ENCODE measurements at regions not wholly inside any gene's neighbourhood (a gene's known extent, or its start where the extent isn't known, plus 50 kb on each side); places are given as distances from the start of the nearest gene placed in this dataset.

DNA sequence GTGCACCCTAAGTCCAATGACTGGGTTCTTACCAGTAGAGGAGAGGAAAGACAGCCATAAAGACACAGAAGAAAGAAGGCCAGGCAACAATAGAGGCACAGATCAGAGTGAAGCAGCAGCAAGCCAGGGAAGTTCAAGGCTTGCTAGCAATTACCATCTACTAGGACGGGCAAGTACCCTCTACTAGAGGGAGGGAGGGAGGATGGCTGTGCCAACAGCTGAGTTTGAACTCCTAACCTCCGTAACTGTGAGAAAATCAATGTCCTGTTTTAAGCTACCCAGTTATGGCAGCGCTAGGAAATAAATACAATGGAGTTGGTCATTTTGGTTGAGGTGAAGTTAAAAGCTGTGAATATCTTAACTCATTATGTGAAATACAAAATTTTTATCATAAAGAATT lies 991.8 kb upstream of the CTNND2 start:
- H3K4me3 ChIP-seq (ENCODE audit: low read depth, low read length): no peak overlapping the region
- TF ChIP-seq, protein P1, sequence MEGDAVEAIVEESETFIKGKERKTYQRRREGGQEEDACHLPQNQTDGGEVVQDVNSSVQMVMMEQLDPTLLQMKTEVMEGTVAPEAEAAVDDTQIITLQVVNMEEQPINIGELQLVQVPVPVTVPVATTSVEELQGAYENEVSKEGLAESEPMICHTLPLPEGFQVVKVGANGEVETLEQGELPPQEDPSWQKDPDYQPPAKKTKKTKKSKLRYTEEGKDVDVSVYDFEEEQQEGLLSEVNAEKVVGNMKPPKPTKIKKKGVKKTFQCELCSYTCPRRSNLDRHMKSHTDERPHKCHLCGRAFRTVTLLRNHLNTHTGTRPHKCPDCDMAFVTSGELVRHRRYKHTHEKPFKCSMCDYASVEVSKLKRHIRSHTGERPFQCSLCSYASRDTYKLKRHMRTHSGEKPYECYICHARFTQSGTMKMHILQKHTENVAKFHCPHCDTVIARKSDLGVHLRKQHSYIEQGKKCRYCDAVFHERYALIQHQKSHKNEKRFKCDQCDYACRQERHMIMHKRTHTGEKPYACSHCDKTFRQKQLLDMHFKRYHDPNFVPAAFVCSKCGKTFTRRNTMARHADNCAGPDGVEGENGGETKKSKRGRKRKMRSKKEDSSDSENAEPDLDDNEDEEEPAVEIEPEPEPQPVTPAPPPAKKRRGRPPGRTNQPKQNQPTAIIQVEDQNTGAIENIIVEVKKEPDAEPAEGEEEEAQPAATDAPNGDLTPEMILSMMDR (IDR thresholded peaks at IDR 0.05; ENCODE audit: low read depth, low read length): no peak

DNA sequence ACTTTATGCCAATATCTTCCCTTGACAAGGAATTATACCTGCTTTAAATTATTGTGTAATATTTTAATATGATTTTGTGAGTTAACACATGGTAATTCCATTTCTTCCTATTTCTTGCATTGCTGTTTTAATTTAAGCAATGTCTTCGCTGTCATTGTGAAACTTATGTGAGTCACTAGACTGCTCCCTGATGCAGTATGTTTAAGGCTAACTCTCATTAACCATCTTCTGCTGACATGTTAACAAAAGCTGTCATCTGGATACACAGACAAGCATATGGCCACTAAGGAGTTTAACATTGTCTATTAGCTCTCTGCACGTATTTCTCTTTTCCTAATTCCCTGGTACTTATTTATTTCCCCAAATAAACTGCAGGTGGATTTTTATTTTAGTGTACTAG lies 980.8 kb upstream of the CTNND2 start:
- TF ChIP-seq, protein P1 (IDR thresholded peaks at IDR 0.05; ENCODE audit: low read depth, low read length): no peak
- no peak overlapping the region for H3K4me3 ChIP-seq (ENCODE audit: low read depth, low read length)

DNA sequence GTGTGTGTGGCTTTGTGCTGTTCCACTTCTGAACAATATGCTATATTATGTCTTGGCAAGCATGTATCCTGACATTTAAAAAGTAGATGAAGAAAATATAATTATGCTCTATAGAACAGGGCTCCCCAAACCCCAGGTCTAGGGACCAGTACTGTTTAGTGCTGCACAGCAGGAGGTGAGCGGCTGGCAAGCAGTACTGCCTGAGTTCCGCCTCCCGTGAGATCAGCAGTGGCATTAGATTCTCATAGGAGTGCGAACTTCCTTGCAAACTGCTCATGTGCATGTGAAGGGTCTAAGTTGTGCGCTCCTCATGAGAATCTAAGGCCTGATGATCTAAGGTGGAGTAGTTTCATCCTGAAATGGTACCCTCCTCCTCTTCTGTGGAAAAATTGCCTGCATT lies 979.1 kb upstream of the CTNND2 start:
- TF ChIP-seq, protein P1 (IDR thresholded peaks at IDR 0.05; ENCODE audit: low read depth, low read length): no peak
- H3K4me3 ChIP-seq (ENCODE audit: low read depth, low read length): no peak overlapping the region

DNA sequence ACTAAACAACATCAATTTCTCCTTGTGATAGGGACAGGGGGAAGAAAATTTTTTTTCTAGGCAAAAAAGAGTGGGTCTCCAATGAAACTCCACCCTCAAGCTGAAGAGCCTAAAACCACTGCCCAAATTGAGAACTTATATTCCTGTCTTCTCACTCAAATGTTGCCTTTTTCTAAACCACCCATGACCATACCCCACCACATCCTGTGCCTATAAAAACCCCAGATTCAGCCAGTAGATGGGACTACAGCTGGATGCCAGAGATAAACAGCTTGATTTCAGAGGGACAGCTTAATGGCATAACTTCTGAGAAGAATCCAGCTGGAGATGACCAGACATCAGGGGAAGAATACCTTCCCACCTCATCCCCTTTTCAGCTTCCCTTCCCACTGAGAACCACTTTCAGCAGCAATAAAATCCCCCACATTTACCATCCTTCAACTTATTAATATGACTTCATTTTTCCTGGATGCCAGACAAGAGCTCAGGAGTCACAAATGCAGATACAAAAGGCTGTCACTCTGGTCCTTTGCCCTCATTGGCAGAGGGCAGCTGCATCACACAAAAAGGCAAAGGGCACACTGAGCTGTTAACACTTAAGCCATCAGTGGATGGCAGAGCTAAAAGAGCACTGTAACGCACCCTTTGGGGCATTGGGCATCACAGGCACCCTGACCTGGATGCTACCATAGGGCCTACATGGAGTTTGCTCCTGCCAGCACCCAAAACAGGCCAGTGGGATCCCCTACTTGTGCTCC lies 972.5 kb upstream of the CTNND2 start:
- no peak overlapping the region for H3K4me3 ChIP-seq (ENCODE audit: low read depth, low read length)
- TF ChIP-seq, protein P1 (IDR thresholded peaks at IDR 0.05; ENCODE audit: low read depth, low read length): no peak

DNA sequence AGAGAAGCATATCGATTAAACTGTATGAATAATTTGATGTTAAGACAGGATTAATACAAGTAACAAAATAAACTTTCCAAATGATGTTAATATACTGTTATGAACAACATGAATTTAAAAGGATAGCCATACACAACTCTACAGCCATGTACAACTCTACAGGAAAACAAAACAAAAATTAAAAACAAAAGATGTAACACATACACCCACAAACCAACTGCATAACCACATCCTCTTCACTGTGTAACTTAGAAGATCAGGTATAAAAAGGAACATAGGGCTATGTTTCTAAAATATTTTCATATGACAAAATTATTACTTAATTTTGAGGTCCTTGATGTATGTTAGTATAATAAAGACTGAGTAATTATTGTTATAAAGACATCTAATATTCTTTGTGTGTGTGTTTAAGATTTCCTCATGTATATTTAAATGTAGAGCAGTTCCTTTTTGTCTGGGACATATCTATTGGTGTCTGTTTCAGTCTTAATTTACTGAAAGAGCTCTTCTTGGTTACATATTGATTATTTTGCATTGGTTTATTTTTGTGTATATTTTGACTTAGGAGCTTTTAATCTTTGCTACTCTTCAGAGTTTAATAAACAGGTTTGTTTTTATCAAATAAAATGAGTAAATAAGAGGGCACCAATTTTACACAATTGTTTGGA lies 966.8 kb upstream of the CTNND2 start:
- no peak overlapping the region for H3K4me3 ChIP-seq (ENCODE audit: low read depth, low read length)
- TF ChIP-seq, protein P1 (IDR thresholded peaks at IDR 0.05; ENCODE audit: low read depth, low read length): no peak

DNA sequence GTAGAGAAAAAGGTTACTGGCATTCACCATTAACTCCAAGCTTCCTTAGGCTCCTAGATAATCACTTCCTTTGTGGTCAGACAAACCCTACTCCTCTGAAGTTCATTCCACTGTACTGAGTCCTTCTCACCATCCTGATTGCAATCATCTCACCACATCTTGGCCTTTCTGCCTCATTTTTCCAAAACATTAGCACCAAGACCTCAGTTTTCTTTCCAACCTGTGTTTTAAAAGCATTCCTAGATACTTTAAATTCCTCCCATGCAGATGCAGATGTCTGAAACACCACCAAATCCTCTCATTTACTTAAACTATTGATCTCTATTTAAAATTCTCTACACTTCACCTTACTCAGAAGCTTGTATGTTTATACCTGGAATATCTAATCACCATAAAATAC lies 961.3 kb upstream of the CTNND2 start:
- H3K4me3 ChIP-seq (ENCODE audit: low read depth, low read length): no peak overlapping the region
- TF ChIP-seq, protein P1 (IDR thresholded peaks at IDR 0.05; ENCODE audit: low read depth, low read length): no peak
